ENCODE measurements at regions not wholly inside any gene's neighbourhood (a gene's known extent, or its start where the extent isn't known, plus 50 kb on each side); places are given as distances from the start of the nearest gene placed in this dataset.

DNA sequence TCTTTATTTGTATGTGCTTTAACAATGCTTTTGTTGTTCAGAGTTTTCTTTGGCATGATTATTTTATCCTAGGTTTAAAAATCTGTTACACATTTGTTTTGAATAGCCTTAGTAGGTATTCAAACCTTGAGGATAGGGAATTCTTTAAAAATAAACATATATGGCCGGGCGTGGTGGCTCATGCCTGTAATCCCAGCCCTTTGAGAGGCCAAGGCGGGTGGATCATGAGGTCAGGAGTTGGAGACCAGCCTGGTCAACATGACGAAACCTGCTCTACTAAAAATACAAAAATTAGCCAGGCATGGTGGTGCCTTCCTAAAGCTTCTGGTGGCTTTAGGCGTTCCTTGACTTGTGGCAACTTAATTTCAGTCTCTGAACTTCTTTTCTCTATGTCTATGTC lies 743.3 kb upstream of the EPHA6 start:
- TF ChIP-seq, protein P1, sequence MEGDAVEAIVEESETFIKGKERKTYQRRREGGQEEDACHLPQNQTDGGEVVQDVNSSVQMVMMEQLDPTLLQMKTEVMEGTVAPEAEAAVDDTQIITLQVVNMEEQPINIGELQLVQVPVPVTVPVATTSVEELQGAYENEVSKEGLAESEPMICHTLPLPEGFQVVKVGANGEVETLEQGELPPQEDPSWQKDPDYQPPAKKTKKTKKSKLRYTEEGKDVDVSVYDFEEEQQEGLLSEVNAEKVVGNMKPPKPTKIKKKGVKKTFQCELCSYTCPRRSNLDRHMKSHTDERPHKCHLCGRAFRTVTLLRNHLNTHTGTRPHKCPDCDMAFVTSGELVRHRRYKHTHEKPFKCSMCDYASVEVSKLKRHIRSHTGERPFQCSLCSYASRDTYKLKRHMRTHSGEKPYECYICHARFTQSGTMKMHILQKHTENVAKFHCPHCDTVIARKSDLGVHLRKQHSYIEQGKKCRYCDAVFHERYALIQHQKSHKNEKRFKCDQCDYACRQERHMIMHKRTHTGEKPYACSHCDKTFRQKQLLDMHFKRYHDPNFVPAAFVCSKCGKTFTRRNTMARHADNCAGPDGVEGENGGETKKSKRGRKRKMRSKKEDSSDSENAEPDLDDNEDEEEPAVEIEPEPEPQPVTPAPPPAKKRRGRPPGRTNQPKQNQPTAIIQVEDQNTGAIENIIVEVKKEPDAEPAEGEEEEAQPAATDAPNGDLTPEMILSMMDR (IDR thresholded peaks at IDR 0.05): no peak
- no peak for TF ChIP-seq POLR2A (IDR thresholded peaks at IDR 0.05)
